ENCODE measurements at regions not wholly inside any gene's neighbourhood (a gene's known extent, or its start where the extent isn't known, plus 50 kb on each side); places are given as distances from the start of the nearest gene placed in this dataset.

GRCh38 chr9:12085399-12085798 is 607.8 kb upstream of the TYRP1 start:
- no peak for DNase-seq (ENCODE audit: low read depth)
- no peak for TF ChIP-seq CTCF (conservative IDR thresholded peaks at IDR 0.05; ENCODE audit: low read depth, low read length)
- no peak overlapping the region for H3K4me3 ChIP-seq (ENCODE audit: low read depth, low read length)

- no peak overlapping the region for H3K4me3 ChIP-seq (ENCODE audit: low read depth, low read length)
- no peak for DNase-seq (ENCODE audit: low read depth)
- no peak for TF ChIP-seq CTCF (conservative IDR thresholded peaks at IDR 0.05; ENCODE audit: low read depth, low read length)
Observed at GRCh38 chr9:12091865-12092527, 601.2 kb upstream of the TYRP1 start.

GRCh38 chr9:12094046-12094445 is 599.1 kb upstream of the TYRP1 start:
- TF ChIP-seq CTCF (conservative IDR thresholded peaks at IDR 0.05; ENCODE audit: low read depth, low read length), result no peak
- no peak overlapping the region for H3K4me3 ChIP-seq (ENCODE audit: low read depth, low read length)
- no peak for DNase-seq (ENCODE audit: low read depth)

- no peak for TF ChIP-seq CTCF (conservative IDR thresholded peaks at IDR 0.05; ENCODE audit: low read depth, low read length)
- DNase-seq (ENCODE audit: low read depth), result no peak
- no peak overlapping the region for H3K4me3 ChIP-seq (ENCODE audit: low read depth, low read length)
Observed at GRCh38 chr9:12095931-12096330, 597.3 kb upstream of the TYRP1 start.

- no peak overlapping the region for H3K4me3 ChIP-seq (ENCODE audit: low read depth, low read length)
- peak; percentile 64 for DNase-seq (ENCODE audit: low read depth)
- no peak for TF ChIP-seq CTCF (conservative IDR thresholded peaks at IDR 0.05; ENCODE audit: low read depth, low read length)
Observed at GRCh38 chr9:12133416-12133815, 559.8 kb upstream of the TYRP1 start.

GRCh38 chr9:12141422-12141821 is 551.8 kb upstream of the TYRP1 start:
- DNase-seq (ENCODE audit: low read depth), result no peak
- TF ChIP-seq CTCF (conservative IDR thresholded peaks at IDR 0.05; ENCODE audit: low read depth, low read length), result no peak
- no peak overlapping the region for H3K4me3 ChIP-seq (ENCODE audit: low read depth, low read length)

GRCh38 chr9:12155401-12156134 is 537.6 kb upstream of the TYRP1 start:
- no peak for TF ChIP-seq CTCF (conservative IDR thresholded peaks at IDR 0.05; ENCODE audit: low read depth, low read length)
- no peak overlapping the region for H3K4me3 ChIP-seq (ENCODE audit: low read depth, low read length)
- no peak for DNase-seq (ENCODE audit: low read depth)
